Heart left ventricle (tissue), 16 donors: ENCODE measurements at regions not wholly inside any gene's neighbourhood (a gene's known extent, or its start where the extent isn't known, plus 50 kb on each side); places are given as distances from the start of the nearest gene placed in this dataset.
A peak's percentile ranks its signal among the peaks of the same experiment; 100 is the strongest.
"Not testable (repeated sequence)": the region's sequence is repeated elsewhere in the genome, so short reads cannot be mapped to it uniquely, and the experiment has no call there.

Source experiments
- ATAC-seq, 4 donors: fragments of 200-7000 bp; cut with Tn5 transposase; one replicate each; pipeline ENCODE4 v1.9.1; 2020 to 2022; ENCODE audit warnings: moderate library complexity in 4 of 4, mild to moderate bottlenecking in 3 of 4, moderate number of reproducible peaks in 1 of 4
- DNase-seq, 5 donors: peaks; one replicate each; pipeline ENCODE4 v3.0.0-alpha.2; 2020
- H3K27ac ChIP-seq, 12 donors: fragments of 200-600 bp; sonication (generic) in 4 of 12; one replicate each; pipeline versions ENCODE4 v1.5.0 to v1.8.0; 2016 to 2022; ENCODE audit warnings: mild to moderate bottlenecking in 2 of 12
- H3K27me3 ChIP-seq, 9 donors: fragments of 200-600 bp; sonication (generic) in 2 of 9; one replicate each; pipeline versions ENCODE4 v1.5.1 to v1.8.0; 2016 to 2022; ENCODE audit warnings: mild to moderate bottlenecking in 3 of 9
- H3K36me3 ChIP-seq, 9 donors: fragments of 200-600 bp; sonication (generic) in 2 of 9; one replicate each; pipeline versions ENCODE4 v1.5.0 to v1.8.0; 2018 to 2022; ENCODE audit warnings: mild to moderate bottlenecking in 2 of 9
- H3K4me1 ChIP-seq, 12 donors: fragments of 200-600 bp; sonication (generic) in 4 of 12; one replicate each; pipeline versions ENCODE4 v1.5.0 to v1.8.0; 2016 to 2022; ENCODE audit warnings: mild to moderate bottlenecking in 3 of 12
- H3K4me3 ChIP-seq, 12 donors: fragments of 200-600 bp; sonication (generic) in 4 of 12; one replicate each; pipeline versions ENCODE4 v1.5.0 to v1.8.0; 2017 to 2022; ENCODE audit warnings: mild to moderate bottlenecking in 9 of 12, moderate library complexity in 4 of 12
- H3K9me3 ChIP-seq, 12 donors: fragments of 200-600 bp; sonication (generic) in 4 of 12; one replicate each; pipeline versions ENCODE4 v1.5.0 to v1.8.0; 2016 to 2022; ENCODE audit warnings: mild to moderate bottlenecking in 1 of 12
- POLR2A ChIP-seq, 2 donors: fragments of 450-650 bp; IDR thresholded peaks; one replicate each; pipeline ENCODE4 v1.6.1; 2017; ENCODE audit warnings: antibody characterized with exemption in 2 of 2, mild to moderate bottlenecking in 2 of 2, moderate library complexity in 2 of 2
- WGBS, 4 donors: extraction: QIAGEN DNeasy Blood & Tissue Kit in 2 of 4; methylation state at CpG; one replicate each; pipeline versions ENCODE4 v1.1.5 to v1.1.7; 2013 to 2018; 5-methylcytosine and 5-hydroxymethylcytosine counted together
- intact Hi-C, 10 donors: fragments of 100-400 bp; cut with DNase I; formaldehyde crosslinking; loops; one replicate each; pipeline versions ENCODE4 v1.11.1 to v1.14.2; 2022
- TF ChIP-seq, protein P1 (sequence below), 12 donors: fragments of 200-600 bp; sonication (generic) in 4 of 12; IDR thresholded peaks; one replicate each; pipeline versions ENCODE4 v1.5.0 to v1.8.0; 2018 to 2022; ENCODE audit warnings: antibody characterized with exemption in 12 of 12, mild to moderate bottlenecking in 5 of 12
- donor health status: ischemic (EF 13 %, LVEDD 7.1; RV severe dilation, severe dysfunction).
- donor health status: healthy with polysubstance abuse.
- donor health status: DM: no; HTN: yes; CAD: no.
- donor health status: DM: no; HTN: no; CAD: no.
- donor health status: ischemic (EF 25% LVEDD 6.9; RV normal size, moderate dysfunction).
- donor health status: ischemic (EF 25% LVEDD 5.7; RV mildly dilated, moderate dysfunction).
- donor health status: healthy.
- donor health status: DM: yes; HTN: yes; CAD: no.
- donor health status: ischemic (EF 35%, LVEDD 5.7; RV mildly dilated, moderate dysfunction).
- donor health status: nonischemic (EF 11% LVEDD 7.7; RV severe dilation, severe dysfunction).
- donor health status: DM: yes; HTN: yes; CAD: no.
- donor health status: PGD.
- donor health status: ischemic (EF 29% LVEDD 5.4; RV normal size, mild dysfunction).
- donor health status: nonischemic (EF 23%, LVEDD 6.1; RV moderate dilation, normal function).

DNA sequence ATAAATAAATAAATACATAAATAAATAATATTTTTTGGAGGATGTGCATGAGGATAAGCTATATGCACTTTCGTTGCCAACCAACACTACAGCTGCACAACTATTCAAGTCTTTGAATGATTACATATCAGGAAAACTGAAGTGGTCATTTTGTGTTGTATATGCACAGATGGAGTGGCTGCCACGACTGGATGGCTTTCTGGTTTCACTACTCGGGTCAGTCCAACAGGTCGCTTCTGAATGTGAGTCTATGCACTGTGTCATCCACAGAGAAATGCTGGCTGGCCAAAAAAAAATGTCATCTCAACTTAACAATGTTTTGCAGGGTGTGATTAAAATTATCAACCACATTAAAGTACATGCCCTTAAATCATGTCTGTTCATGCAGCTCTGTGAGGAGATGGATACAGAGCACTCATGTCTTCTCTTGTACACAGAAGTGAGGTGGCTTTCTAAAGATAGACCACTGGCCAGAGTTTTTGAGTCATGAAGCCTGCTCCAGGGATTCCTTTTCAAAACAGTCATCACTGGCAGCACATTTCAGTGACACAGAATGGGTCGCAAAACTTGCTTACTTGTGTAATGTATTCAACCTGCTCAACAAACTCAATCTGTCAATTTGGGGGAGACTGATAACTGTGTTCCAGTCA, 589.8 kb upstream of the CYLC2 start:
- peaks cover 0 to 6% (median 0%) of the 10 kb centered on the region in 12 donors for H3K4me1 ChIP-seq
- intact Hi-C loops, result no loop called here
- ATAC-seq (peak; percentile 86 to 90 (median 87)), DNase-seq (peak in 1 of 5 donors; percentile 10)
- H3K9me3 ChIP-seq, result peaks cover 0 to 8% (median 0%) of the 10 kb centered on the region in 12 donors
- WGBS, 4 donors, result 43 to 55% (median 47%) methylated on average over 5 of the region's 5 CpGs
- peak overlapping the region in 1 of 12 donors; percentile 14 for H3K27ac ChIP-seq
- no peak overlapping the region for H3K4me3 ChIP-seq
- H3K27me3 ChIP-seq, result no peaks in the 10 kb centered on the region
- TF ChIP-seq, protein P1, sequence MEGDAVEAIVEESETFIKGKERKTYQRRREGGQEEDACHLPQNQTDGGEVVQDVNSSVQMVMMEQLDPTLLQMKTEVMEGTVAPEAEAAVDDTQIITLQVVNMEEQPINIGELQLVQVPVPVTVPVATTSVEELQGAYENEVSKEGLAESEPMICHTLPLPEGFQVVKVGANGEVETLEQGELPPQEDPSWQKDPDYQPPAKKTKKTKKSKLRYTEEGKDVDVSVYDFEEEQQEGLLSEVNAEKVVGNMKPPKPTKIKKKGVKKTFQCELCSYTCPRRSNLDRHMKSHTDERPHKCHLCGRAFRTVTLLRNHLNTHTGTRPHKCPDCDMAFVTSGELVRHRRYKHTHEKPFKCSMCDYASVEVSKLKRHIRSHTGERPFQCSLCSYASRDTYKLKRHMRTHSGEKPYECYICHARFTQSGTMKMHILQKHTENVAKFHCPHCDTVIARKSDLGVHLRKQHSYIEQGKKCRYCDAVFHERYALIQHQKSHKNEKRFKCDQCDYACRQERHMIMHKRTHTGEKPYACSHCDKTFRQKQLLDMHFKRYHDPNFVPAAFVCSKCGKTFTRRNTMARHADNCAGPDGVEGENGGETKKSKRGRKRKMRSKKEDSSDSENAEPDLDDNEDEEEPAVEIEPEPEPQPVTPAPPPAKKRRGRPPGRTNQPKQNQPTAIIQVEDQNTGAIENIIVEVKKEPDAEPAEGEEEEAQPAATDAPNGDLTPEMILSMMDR (IDR thresholded peaks at IDR 0.05), result no peak
- no peak for TF ChIP-seq POLR2A (IDR thresholded peaks at IDR 0.05)
- H3K36me3 ChIP-seq, result no peaks in the 10 kb centered on the region

DNA sequence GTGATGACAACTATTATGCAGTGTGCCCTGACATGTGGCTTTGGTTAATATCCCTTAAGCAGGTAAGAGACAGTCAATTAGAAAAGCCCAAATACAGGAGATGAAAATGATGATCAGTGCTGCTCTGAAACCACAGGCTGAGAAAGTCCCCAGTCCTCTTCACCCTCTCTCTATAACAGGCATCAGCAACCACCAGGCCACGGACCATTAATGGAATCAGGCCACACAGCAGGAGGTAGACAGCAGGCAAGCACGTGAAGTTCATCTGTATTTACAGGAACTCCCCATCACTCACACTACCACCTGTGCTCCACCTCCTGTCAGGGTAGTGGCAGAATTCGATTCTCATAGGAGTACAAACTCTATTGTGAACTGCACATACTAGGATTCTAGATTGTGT, 591.6 kb upstream of the CYLC2 start:
- TF ChIP-seq, protein P1 (IDR thresholded peaks at IDR 0.05), result no peak
- no peak for TF ChIP-seq POLR2A (IDR thresholded peaks at IDR 0.05)
- ATAC-seq, result no peak
- Histone ChIP-seq H3K27ac (no peak overlapping the region), H3K27me3 (no peaks in the 10 kb centered on the region), H3K9me3 (peaks cover 0 to 8% (median 0%) of the 10 kb centered on the region in 12 donors), H3K36me3 (no peaks in the 10 kb centered on the region), H3K4me1 (peaks cover 0 to 6% (median 0%) of the 10 kb centered on the region in 12 donors), H3K4me3 (no peak overlapping the region)
- intact Hi-C loops, result no loop called here
- 55 to 97% (median 72%) methylated on average over 3 of the region's 3 CpGs for WGBS, 4 donors
- no peak for DNase-seq

DNA sequence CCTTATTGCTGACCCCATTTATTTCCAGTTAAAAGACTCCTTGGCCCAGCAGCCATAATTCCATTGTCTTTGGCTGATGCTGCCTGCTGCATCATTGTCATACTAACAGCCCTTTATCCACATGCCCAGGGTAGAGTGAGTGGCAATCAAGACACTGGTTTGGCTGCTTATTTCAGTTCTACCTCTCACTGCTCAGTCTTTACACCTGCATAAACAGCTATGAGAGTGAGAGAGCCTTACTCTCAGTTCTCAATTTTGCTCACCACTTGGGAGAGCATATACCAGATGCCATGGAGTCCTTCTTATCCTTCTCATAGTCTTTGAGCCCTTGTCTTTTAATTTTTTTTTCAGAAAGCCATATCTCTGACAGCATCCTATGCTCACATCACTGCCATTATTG, 596.9 kb upstream of the CYLC2 start:
- no peaks in the 10 kb centered on the region for H3K36me3 ChIP-seq
- intact Hi-C loops, result no loop called here
- H3K4me1 ChIP-seq, result no peaks in the 10 kb centered on the region
- DNase-seq (no peak), ATAC-seq (no peak)
- no peak overlapping the region for H3K27ac ChIP-seq
- H3K9me3 ChIP-seq, result peaks cover 0 to 3% (median 0%) of the 10 kb centered on the region in 12 donors
- TF ChIP-seq, protein P1 (IDR thresholded peaks at IDR 0.05), result no peak
- no peak for TF ChIP-seq POLR2A (IDR thresholded peaks at IDR 0.05)
- no peaks in the 10 kb centered on the region for H3K27me3 ChIP-seq
- no peak overlapping the region for H3K4me3 ChIP-seq

DNA sequence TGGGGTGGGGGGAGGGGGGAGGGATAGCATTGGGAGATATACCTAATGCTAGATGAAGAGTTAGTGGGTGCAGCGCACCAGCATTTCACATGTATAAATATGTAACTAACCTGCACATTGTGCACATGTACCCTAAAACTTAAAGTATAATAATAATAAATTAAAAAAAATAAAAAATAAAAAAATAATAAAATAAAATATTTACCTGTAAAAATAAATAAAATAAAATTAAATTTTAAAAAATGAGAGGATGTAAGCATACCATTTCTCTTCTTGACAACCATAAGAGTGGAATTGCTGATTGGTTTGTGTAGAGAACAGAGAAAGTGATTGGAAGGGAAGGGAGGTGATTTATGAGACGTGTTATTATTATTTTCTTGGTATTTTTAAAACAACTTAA, 609.5 kb upstream of the CYLC2 start:
- H3K4me1 ChIP-seq, DNase-seq, H3K27me3 ChIP-seq, H3K9me3 ChIP-seq, ATAC-seq, H3K36me3 ChIP-seq, intact Hi-C loops, H3K4me3 ChIP-seq, H3K27ac ChIP-seq: not testable (repeated sequence)
- WGBS, 4 donors, result 87 to 93% (median 92%) methylated on average over 2 of the region's 2 CpGs
